ENCODE measurements at regions not wholly inside any gene's neighbourhood (a gene's known extent, or its start where the extent isn't known, plus 50 kb on each side); places are given as distances from the start of the nearest gene placed in this dataset.

DNA sequence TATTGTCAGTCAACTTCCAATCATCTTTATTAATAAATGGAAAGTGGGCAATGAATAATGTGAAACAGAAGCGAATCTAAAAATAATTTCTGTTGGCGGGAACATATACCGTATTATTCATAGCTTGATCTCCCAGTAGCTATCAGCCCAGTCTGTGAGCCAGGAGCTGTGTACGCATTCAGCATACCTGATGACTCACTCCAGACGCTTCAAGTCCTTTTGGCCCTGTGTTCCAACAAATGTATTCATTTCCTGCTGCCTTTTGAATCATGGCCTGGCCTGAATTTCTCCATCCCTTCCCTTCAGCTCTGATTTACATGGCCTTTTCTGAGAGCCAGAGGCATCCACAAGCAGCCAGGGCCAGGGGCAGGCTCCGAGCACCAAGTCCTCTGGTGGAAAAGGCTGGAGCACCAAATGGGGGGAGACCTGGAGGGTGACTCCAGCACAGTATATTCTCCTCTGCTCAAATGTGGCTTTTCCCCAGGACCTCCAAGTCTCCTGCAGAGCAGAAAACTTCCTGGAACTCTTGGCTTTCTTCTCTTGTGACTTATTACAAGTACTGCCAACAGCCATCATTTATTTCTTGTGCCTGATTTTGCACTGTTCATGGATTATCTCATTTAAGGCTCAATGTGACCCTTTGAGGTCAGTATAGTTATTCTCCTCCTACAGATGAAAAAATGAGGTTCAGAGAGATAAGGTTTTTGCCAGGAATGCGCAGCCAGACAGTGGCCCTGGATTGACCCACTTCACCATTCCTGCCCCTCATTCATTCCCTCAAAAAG lies 108.7 kb downstream of the EN1 start:
- no peak for DNase-seq

DNA sequence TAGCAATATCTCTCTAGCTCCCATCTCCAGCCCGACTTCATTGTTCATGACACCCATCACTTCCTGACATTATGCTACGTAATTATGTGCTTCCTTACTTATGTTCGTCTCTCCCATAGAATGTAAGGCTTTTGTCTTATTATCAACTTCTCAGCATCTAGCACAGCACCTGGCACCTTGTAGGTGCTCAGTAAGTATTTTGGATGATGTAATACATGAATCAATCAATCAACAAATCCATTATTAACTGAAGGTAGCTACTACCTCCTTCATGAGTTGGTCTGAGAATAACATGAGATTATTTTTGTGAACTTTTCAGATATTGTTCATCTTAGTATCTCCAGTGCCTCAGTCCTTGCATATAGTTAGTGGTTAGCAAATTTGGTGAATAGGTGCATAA lies 109.3 kb downstream of the EN1 start:
- DNase-seq = no peak

DNA sequence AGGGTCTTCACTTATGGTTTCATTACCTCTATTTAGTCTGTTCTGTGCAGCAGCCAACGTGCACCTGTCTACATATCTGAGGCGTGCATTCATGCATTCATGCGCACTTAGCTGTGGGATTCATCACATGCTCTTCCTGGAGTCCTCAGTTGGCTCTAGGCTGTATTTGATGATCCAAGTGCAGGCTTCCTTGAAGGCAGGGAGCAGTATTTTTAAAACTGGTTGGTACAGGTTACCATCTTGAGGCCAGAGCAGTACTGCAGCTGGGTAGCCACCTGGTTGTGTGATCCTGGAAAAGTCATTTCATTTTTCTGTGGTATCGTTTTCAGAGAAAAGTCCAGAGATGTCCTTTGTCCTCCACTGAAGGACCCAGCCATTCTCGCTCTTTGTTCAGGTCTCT lies 109.8 kb downstream of the EN1 start:
- DNase-seq = no peak

DNA sequence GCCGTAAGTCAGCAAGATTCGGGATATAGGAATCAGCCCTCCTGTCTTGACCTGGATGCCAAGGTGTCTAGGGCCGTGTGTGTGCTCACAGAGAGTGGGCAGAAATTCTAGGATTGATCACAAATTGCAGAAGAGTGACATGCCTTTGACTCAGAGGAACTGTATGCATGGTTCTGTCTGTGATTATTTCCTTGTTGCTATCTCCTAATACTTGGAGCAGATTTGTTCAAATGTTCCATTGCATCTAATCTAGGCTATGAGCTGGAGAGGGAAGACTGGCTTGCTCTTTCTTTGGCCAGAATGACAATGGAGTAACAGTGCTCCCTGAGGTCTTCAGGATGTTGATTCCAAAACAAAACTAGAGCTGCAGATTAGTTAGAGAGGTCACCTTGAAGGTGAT lies 115.0 kb downstream of the EN1 start:
- DNase-seq = no peak

DNA sequence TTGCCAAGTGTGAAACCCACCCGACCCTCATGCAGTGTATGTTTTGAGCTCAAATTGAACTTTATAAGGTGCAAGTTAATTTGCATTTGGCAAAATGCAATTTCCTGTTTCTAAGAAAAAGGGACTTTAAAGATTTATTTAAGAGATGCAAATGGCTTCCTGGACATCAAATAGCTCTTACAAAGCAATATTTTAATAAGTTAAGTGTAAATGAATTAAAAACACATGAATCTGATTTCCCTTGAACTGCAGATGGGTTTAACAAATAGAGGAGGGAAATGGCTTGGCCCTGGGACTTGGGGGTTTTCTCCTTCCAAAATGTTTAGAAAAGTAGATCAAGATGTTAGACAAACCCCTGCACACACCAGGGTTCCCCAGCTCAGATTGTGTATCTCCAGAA lies 116.0 kb downstream of the EN1 start:
- DNase-seq = no peak

DNA sequence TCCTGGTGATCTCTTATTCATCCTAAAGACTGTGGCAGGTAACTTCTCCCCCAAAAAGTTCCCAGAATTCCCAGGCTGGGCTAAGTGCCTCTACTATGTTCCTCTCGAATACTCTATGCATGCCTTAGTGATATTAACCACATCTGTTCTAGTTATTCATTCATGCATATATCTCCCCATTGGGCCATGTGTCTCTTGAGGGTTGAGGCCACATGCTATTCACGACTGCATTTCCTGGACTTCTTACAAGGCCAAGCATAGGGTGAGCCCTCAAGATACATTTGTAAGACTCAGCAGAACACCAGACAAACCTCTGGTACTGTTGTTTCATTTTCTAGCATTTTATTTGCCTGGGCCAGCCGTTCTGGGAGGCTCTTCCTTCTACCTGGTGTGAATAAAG lies 117.0 kb downstream of the EN1 start:
- no peak for DNase-seq

- no peak for DNase-seq
Measured at GRCh38 chr2:118729760-118730159, 117.7 kb downstream of the EN1 start.

DNA sequence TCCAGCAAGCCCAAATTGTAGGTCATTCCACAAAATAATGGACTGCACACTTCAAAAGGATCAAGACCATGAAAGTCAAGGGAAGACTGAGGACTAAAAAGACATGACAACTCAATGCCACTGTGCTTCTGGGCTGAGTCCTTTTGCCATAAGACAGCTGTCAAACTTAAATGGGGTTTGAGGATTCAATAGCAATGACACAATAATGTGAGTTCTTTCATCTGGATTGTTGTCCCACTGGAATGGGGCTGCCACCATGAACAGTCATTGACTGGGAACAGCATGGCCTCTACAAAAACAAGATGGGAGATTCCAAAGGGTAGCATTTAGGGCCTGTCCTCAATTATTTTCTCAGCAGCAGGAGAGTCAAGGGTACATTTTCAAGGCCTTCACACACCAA lies 118.5 kb downstream of the EN1 start:
- no peak for DNase-seq

GRCh38 chr2:118726821-118727220 lies 120.6 kb downstream of the EN1 start:
- DNase-seq = no peak

GRCh38 chr2:118723394-118723793 lies 124.1 kb downstream of the EN1 start:
- DNase-seq = no peak

DNA sequence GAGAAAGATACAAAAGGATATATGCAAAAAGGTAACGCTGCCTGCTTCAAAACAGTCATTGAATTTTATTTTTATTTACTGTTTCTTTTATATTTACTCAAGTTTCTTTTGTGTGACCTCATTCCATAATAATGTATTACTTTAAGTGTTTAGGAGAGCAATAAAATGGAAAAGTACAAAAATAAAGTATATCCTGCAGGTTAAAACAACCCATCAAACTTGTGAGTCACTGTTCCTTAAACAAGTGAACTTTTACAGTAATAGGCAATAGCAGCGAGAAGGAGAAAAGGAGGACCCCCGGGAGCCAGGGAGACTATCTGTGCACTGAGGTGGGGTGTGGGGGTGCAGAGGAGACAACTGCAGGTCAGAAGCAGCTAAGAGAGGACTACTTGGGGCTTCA lies 124.5 kb downstream of the EN1 start:
- DNase-seq = no peak

DNA sequence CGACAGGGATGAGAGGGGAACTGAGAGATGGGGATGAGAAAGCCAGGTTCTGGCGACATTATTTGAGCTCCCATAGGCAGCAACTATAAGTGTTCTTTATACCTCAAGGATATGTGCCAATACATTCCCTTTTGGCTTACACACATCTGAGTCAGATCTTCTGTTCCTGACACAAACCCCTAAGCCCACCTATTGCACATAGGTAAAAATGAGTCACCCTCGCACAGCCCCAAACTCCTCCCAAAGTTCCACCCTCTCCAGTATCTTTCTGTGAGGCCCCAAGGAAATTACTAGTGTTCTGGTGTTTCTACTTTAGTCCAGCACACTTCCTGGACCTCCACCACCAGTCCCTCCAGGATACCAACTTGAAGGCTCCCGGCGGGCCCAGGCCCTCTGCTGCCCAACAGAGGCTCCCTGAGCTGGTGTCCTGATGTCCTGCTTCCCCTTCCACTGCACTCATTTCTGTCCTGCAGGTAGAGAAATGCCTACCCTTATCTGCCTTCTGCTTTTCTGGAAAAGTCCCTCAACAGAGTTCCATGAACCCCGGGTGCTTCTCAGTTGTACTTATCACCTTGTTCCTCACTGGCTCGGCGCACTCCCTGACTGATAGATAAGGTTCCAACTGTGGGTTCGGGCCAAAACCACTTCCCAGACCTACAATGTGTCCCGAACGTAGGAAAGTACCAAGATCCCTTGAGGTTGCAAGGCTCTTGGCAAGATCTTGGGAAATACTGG lies 125.5 kb downstream of the EN1 start:
- no peak for DNase-seq

DNA sequence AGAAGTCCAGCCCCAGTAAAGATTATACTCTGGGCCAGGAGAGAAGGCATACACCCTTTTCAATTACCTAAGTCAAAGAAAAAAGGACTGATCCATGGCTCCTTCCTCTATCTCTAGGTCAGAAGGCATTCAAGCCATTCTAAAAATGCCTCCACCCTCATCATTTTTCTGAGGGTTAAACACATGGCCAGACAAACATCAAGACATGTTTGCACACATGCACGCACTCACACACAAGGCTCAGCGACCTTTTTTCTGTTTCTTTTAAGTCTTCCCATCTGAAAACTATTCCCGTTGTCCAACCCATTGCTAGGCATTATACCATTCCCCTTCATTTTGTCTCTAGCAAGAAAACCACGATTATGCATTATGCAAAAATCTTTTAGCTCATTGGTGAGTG lies 126.6 kb downstream of the EN1 start:
- no peak for DNase-seq

GRCh38 chr2:118718921-118719320 lies 128.5 kb downstream of the EN1 start:
- DNase-seq = no peak

DNA sequence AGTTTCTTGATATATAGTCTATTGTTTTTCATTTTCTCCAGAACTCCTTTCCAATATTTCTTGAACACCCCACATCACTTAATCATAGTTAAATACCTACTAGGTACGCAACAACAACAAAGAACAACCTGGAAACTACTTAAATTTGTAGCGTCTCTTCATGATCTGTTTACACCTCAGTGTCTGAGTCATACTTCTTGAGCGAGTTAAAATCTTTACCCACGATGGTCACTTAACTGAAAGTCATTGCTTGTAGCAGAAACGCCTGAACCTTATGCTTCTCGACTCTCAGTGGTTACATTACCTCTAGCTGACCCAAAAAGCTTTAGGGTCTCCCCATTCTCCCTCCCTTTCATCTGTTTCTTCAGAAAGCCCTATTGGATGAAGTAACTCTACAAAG lies 131.3 kb downstream of the EN1 start:
- no peak for DNase-seq

DNA sequence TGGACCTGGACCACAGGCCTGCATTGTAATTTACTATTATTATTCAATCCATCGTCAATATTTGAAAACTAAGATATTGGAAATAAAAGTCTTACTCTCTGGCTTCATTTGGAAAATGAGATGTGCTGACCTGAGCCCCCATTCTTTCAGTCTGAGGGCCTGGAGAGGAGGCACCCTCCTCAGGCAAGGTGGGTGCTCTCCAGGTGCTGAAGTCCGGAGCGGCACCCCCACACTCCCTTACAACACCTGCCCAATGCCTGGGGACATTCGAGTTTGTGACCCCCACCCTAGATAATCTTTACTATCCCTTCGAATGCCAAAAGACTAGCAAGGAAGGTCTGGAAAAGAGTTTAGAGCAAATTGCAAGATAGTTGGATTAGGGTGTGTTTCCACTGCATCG lies 133.3 kb downstream of the EN1 start:
- DNase-seq = no peak

- no peak for DNase-seq
Measured at GRCh38 chr2:118711603-118712002, 135.8 kb downstream of the EN1 start.

GRCh38 chr2:118710481-118710880 lies 137.0 kb downstream of the EN1 start:
- no peak for DNase-seq

DNA sequence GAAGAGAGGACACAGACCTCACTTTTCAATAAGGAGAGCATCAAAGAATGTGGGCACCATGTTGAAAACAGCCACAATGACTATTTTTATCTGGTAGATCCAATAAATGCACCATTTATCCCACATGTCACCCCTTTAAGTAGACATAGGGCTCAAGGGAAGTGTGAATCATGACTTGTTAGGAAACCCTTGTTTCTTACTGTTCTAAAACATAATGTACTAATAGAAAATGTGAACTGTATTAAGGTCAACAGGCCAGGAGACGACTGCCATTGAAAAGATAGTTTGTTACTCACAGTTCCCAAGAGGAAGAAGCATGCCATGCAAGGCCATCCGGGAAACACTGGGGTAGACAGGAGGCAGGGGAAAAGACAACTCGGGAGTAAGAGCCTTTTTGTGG lies 137.7 kb downstream of the EN1 start:
- DNase-seq = no peak

GRCh38 chr2:118706844-118707243 lies 140.6 kb downstream of the EN1 start:
- no peak for DNase-seq

DNA sequence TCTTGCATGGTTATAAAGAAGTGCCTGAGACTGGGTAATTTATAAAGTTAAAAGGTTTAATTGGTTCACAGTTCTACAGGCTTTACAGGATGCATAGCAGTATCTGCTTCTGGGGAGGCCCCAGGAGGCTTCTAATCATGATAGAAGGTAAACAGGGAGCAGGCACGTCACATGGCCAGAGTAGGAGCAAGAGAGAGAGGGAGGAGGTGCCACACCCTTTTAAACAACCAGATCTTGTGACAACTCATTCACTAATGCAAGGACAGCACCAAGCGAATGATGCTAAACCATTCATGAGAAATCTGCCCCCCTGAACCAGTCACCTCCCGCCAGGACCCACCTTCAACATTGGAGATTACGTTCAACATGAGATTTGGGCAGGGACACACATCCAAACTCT lies 141.1 kb downstream of the EN1 start:
- DNase-seq = no peak

DNA sequence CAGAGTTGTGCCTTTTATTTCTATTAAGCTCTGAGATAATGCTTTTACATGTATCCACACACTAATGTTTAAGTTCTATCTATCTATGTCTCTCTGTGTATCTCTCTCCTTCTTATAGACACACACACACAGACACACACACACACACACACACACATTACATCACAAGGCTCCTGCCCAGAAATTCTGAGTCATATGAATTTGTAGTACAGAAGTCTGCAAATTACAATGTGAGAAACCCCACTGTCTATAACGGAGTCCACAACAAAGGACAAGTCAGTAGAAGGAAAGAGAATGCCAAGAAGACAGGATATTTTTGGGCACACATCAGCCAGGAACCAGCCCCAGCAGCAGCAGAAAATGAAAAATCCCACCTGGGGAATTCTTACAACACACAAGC lies 142.4 kb downstream of the EN1 start:
- no peak for DNase-seq

GRCh38 chr2:118699447-118700175 lies 147.8 kb downstream of the EN1 start:
- DNase-seq = no peak

Data from renal pelvis (tissue), 1 donor.